ENCODE measurements at regions not wholly inside any gene's neighbourhood (a gene's known extent, or its start where the extent isn't known, plus 50 kb on each side); places are given as distances from the start of the nearest gene placed in this dataset.
"Not testable (repeated sequence)": the region's sequence is repeated elsewhere in the genome, so short reads cannot be mapped to it uniquely, and the experiment has no call there.

GRCh38 chrX:121169099-121170035 is 122.0 kb downstream of the GLUD2 start:
- no peak for DNase-seq (ENCODE audit: low read depth, low spot score)

- no peak for DNase-seq (ENCODE audit: low read depth, low spot score)
Measured at GRCh38 chrX:121172703-121173102, 125.3 kb downstream of the GLUD2 start.

GRCh38 chrX:121179972-121180371 is 132.6 kb downstream of the GLUD2 start:
- no peak for DNase-seq (ENCODE audit: low read depth, low spot score)

GRCh38 chrX:121191779-121192178 is 144.4 kb downstream of the GLUD2 start:
- no peak for DNase-seq (ENCODE audit: low read depth, low spot score)

GRCh38 chrX:121195719-121196118 is 148.3 kb downstream of the GLUD2 start:
- no peak for DNase-seq (ENCODE audit: low read depth, low spot score)

- not testable (repeated sequence) for DNase-seq (ENCODE audit: low read depth, low spot score)
Measured at GRCh38 chrX:121196872-121197444, 149.5 kb downstream of the GLUD2 start.

- DNase-seq (ENCODE audit: low read depth, low spot score): no peak
Measured at GRCh38 chrX:121208563-121208962, 161.2 kb downstream of the GLUD2 start.

- DNase-seq (ENCODE audit: low read depth, low spot score): no peak
Measured at GRCh38 chrX:121216641-121217374, 169.4 kb downstream of the GLUD2 start.

GRCh38 chrX:121221322-121221977 is 174.0 kb downstream of the GLUD2 start:
- no peak for DNase-seq (ENCODE audit: low read depth, low spot score)

GRCh38 chrX:121227888-121228287 is 180.5 kb downstream of the GLUD2 start:
- no peak for DNase-seq (ENCODE audit: low read depth, low spot score)

GRCh38 chrX:121231566-121232358 is 184.4 kb downstream of the GLUD2 start:
- no peak for DNase-seq (ENCODE audit: low read depth, low spot score)

- no peak for DNase-seq (ENCODE audit: low read depth, low spot score)
Measured at GRCh38 chrX:121236040-121236439, 188.6 kb downstream of the GLUD2 start.

- DNase-seq (ENCODE audit: low read depth, low spot score): no peak
Measured at GRCh38 chrX:121238093-121238492, 190.7 kb downstream of the GLUD2 start.

GRCh38 chrX:121244511-121244910 is 197.1 kb downstream of the GLUD2 start:
- DNase-seq (ENCODE audit: low read depth, low spot score): no peak

- no peak for DNase-seq (ENCODE audit: low read depth, low spot score)
Measured at GRCh38 chrX:121245763-121246162, 198.4 kb downstream of the GLUD2 start.

- peak; percentile 71 for DNase-seq (ENCODE audit: low read depth, low spot score)
Measured at GRCh38 chrX:121254336-121254735, 206.9 kb downstream of the GLUD2 start.

GRCh38 chrX:121256647-121257046 is 209.2 kb downstream of the GLUD2 start:
- no peak for DNase-seq (ENCODE audit: low read depth, low spot score)

GRCh38 chrX:121258545-121258944 is 211.1 kb downstream of the GLUD2 start:
- no peak for DNase-seq (ENCODE audit: low read depth, low spot score)

GRCh38 chrX:121259170-121259569 is 211.8 kb downstream of the GLUD2 start:
- no peak for DNase-seq (ENCODE audit: low read depth, low spot score)

- peak; percentile 37 for DNase-seq (ENCODE audit: low read depth, low spot score)
Measured at GRCh38 chrX:121260596-121261240, 213.3 kb downstream of the GLUD2 start.
